ENCODE measurements at regions not wholly inside any gene's neighbourhood (a gene's known extent, or its start where the extent isn't known, plus 50 kb on each side); places are given as distances from the start of the nearest gene placed in this dataset.

DNA sequence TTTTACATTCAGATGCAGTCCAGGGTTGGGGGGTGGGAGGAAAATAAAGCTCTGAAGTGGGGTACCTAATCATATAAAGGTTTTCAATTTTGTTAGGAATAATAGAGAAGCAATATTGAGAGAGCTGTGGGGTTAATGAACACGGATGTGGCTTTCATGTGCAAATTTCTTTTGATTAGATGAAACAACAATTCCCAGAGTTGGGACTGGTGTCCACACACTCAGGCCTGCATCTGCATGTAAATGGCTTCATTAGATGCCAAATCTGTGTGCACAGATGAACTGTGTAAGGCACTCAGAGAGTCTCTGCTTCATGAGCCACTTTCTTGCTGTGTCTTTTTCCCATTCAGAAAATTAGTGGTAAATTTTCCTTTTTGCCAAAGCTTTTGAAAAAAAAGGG lies 377.1 kb upstream of the NOVA1 start:
- no peak overlapping the region for H3K4me2 ChIP-seq (ENCODE audit: low read depth, low read length)
- BruUV-seq (replicated peaks), result no TSS peak
- no peak overlapping the region for H2AK5ac ChIP-seq (ENCODE audit: low read depth, low read length)
- no peak overlapping the region for H3K4ac ChIP-seq (ENCODE audit: low read depth, low read length)
- no peak overlapping the region for H3K14ac ChIP-seq (replicated peaks; ENCODE audit: low read depth, low read length)
- intact Hi-C loops (cut with micrococcal nuclease) (no loop called here), dilution Hi-C loops (cut with HindIII; ENCODE audit: low sequenced_read_pairs, unreplicated experiment) (no loop called here), in situ Hi-C loops (cut with MboI; ENCODE audit: low sequenced_read_pairs) (no loop called here)
- no peak overlapping the region for H2BK5ac ChIP-seq (ENCODE audit: low read depth, low read length, poor library complexity, severe bottlenecking)
- H2BK120ac ChIP-seq (ENCODE audit: low read depth, low read length), result no peak overlapping the region
- H3K79me1 ChIP-seq (ENCODE audit: low read depth in 1 of 2, low read length in 2 of 2), result no peaks in the 10 kb centered on the region
- ChIA-PET POLR2A (ENCODE audit: unreplicated experiment) (no interaction called here), CTCF (no interaction called here)
- no peak overlapping the region for H3K4me3 ChIP-seq (ENCODE audit: insufficient read depth, low read depth, low read length)
- H3K4me1 ChIP-seq (ENCODE audit: control insufficient read depth, insufficient read depth, low read length), result no peaks in the 10 kb centered on the region
- no peak overlapping the region for H3K9ac ChIP-seq (ENCODE audit: low read depth, low read length)
- TF ChIP-seq CEBPB (IDR thresholded peaks at IDR 0.05; ENCODE audit: low read depth, low read length) (no peak), RAD21 (IDR thresholded peaks at IDR 0.05; ENCODE audit: low read length) (no peak), NFE2L2 (IDR thresholded peaks at IDR 0.05; ENCODE audit: low read depth, low read length) (no peak), FOS (IDR thresholded peaks at IDR 0.05; ENCODE audit: low read depth, low read length) (no peak), MXI1 (IDR thresholded peaks at IDR 0.05; ENCODE audit: borderline replicate concordance, low read depth, low read length) (no peak), CHD1 (IDR thresholded peaks at IDR 0.05; ENCODE audit: low read depth, low read length) (no peak), ELK1 (IDR thresholded peaks at IDR 0.05; ENCODE audit: borderline replicate concordance, low read depth, low read length) (no peak), CTCF (conservative IDR thresholded peaks at IDR 0.05; ENCODE audit: low read depth, low read length) (no peak)
- H2AFZ ChIP-seq (replicated peaks; ENCODE audit: low read length, poor library complexity), result no peak overlapping the region
- H3K36me3 ChIP-seq (ENCODE audit: control insufficient read depth, insufficient read depth, low read length), result no peaks in the 10 kb centered on the region
- H3K56ac ChIP-seq (ENCODE audit: extremely low read depth, insufficient read depth, low read length), result no peak overlapping the region
- H4K5ac ChIP-seq (ENCODE audit: low read depth, low read length), result no peak overlapping the region
- H4K91ac ChIP-seq (ENCODE audit: insufficient read depth, low read depth, low read length), result no peak overlapping the region
- DNase-seq (no peak), ATAC-seq (ENCODE audit: low read depth) (no peak)
- no peaks in the 10 kb centered on the region for H3K9me1 ChIP-seq (ENCODE audit: insufficient read depth, low read length)
- no peak overlapping the region for H2BK20ac ChIP-seq (ENCODE audit: low read depth, low read length)
- no peak overlapping the region for H2BK15ac ChIP-seq (ENCODE audit: low read depth, low read length)
- H2AK9ac ChIP-seq (replicated peaks; ENCODE audit: low read depth, low read length, poor library complexity), result no peak overlapping the region
- no peaks in the 10 kb centered on the region for H3K27me3 ChIP-seq (ENCODE audit: control insufficient read depth, insufficient read depth, low read length)
- H3K23ac ChIP-seq (ENCODE audit: low read depth, low read length), result no peak overlapping the region
- H3K27ac ChIP-seq (ENCODE audit: insufficient read depth, low read length), result no peak overlapping the region
- no peak overlapping the region for H3K18ac ChIP-seq (ENCODE audit: low read depth, low read length)
- WGBS, 2 experiments (ENCODE audit: extremely low coverage in 2 of 2, insufficient read length in 1 of 2), result no CpG with 5 or more reads among the region's 1 CpG
- 0 out of 2 replicates have a peak, but pooled peaks cover 2% of the 10 kb centered on the region for H3K9me3 ChIP-seq (ENCODE audit: control insufficient read depth, insufficient read depth, low read length)
- no peaks in the 10 kb centered on the region for H4K20me1 ChIP-seq (ENCODE audit: insufficient read depth, low read length)
- H4K8ac ChIP-seq (ENCODE audit: low read depth in 2 of 2, low read length in 2 of 2), result no peak overlapping the region

Data from IMR-90 (cell line).